SJSA1 (cell line): ENCODE measurements at regions not wholly inside any gene's neighbourhood (a gene's known extent, or its start where the extent isn't known, plus 50 kb on each side); places are given as distances from the start of the nearest gene placed in this dataset.
"Not testable (repeated sequence)": the region's sequence is repeated elsewhere in the genome, so short reads cannot be mapped to it uniquely, and the experiment has no call there.

ENCODE experiments used
- DNase-seq, 2 experiments: peaks; one replicate each; pipeline ENCODE4 v3.0.0-alpha.2; 2015 to 2020; ENCODE audit warnings: low spot score in 2 of 2, low read depth in 1 of 2
- H3K27ac ChIP-seq: fragments of 250-450 bp; sonication (Bioruptor Pico); 2 replicates; pipeline ENCODE4 v1.5.1; 2020; ENCODE audit warnings: mild to moderate bottlenecking, moderate library complexity
- H3K27me3 ChIP-seq: fragments of 250-450 bp; sonication (Bioruptor Pico); replicated peaks from 2 replicates; pipeline ENCODE4 v1.5.1; 2020; ENCODE audit warnings: mild to moderate bottlenecking, moderate library complexity
- H3K36me3 ChIP-seq: fragments of 250-450 bp; sonication (Bioruptor Pico); 2 replicates; pipeline ENCODE4 v1.5.1; 2020; ENCODE audit warnings: mild to moderate bottlenecking
- H3K4me1 ChIP-seq: fragments of 250-450 bp; sonication (Bioruptor Pico); replicated peaks from 2 replicates; pipeline ENCODE4 v1.6.1; 2021; ENCODE audit warnings: mild to moderate bottlenecking
- H3K4me3 ChIP-seq: fragments of 250-450 bp; sonication (Bioruptor Pico); 2 replicates; pipeline ENCODE4 v1.5.1; 2020; ENCODE audit warnings: mild to moderate bottlenecking
- H3K9me3 ChIP-seq: fragments of 250-450 bp; sonication (Bioruptor Pico); replicated peaks from 2 replicates; pipeline ENCODE4 v1.5.1; 2020; ENCODE audit warnings: mild to moderate bottlenecking

GRCh38 chr20:50329981-50330503 is 139.4 kb downstream of the CEBPB start:
- Histone ChIP-seq H3K9me3 (no peaks in the 10 kb centered on the region), H3K27me3 (no peaks in the 10 kb centered on the region), H3K27ac (no peak overlapping the region), H3K36me3 (no peaks in the 10 kb centered on the region), H3K4me3 (no peak overlapping the region), H3K4me1 (peaks cover 21% of the 10 kb centered on the region)
- DNase-seq = no peak

GRCh38 chr20:50330504-50331313 is 140.1 kb downstream of the CEBPB start:
- Histone ChIP-seq H3K27ac (no peak overlapping the region), H3K27me3 (no peaks in the 10 kb centered on the region), H3K4me3 (no peak overlapping the region), H3K4me1 (peaks cover 21% of the 10 kb centered on the region), H3K9me3 (no peaks in the 10 kb centered on the region), H3K36me3 (no peaks in the 10 kb centered on the region)
- no peak for DNase-seq

- no peak overlapping the region for H3K4me3 ChIP-seq
- no peak for DNase-seq
- H3K4me1 ChIP-seq = peaks cover 12% of the 10 kb centered on the region
- H3K9me3 ChIP-seq = no peaks in the 10 kb centered on the region
- no peaks in the 10 kb centered on the region for H3K27me3 ChIP-seq
- H3K36me3 ChIP-seq = no peaks in the 10 kb centered on the region
- no peak overlapping the region for H3K27ac ChIP-seq
Observed at GRCh38 chr20:50331469-50332363, 141.1 kb downstream of the CEBPB start.

- peaks cover 11% of the 10 kb centered on the region for H3K4me1 ChIP-seq
- no peak for DNase-seq
- no peaks in the 10 kb centered on the region for H3K9me3 ChIP-seq
- no peaks in the 10 kb centered on the region for H3K27me3 ChIP-seq
- no peaks in the 10 kb centered on the region for H3K36me3 ChIP-seq
- no peak overlapping the region for H3K27ac ChIP-seq
- H3K4me3 ChIP-seq = no peak overlapping the region
Observed at GRCh38 chr20:50332491-50332980, 141.9 kb downstream of the CEBPB start.

- Histone ChIP-seq H3K36me3 (no peaks in the 10 kb centered on the region), H3K9me3 (no peaks in the 10 kb centered on the region), H3K4me1 (peaks cover 11% of the 10 kb centered on the region), H3K4me3 (no peak overlapping the region), H3K27ac (no peak overlapping the region), H3K27me3 (no peaks in the 10 kb centered on the region)
- no peak for DNase-seq
Observed at GRCh38 chr20:50333131-50333670, 142.6 kb downstream of the CEBPB start.

- DNase-seq = peak; percentile 58 to 75
- no peaks in the 10 kb centered on the region for H3K9me3 ChIP-seq
- peaks cover 16% of the 10 kb centered on the region for H3K4me1 ChIP-seq
- H3K27ac ChIP-seq = no peak overlapping the region
- no peak overlapping the region for H3K4me3 ChIP-seq
- H3K36me3 ChIP-seq = no peaks in the 10 kb centered on the region
- H3K27me3 ChIP-seq = no peaks in the 10 kb centered on the region
Observed at GRCh38 chr20:50333812-50334211, 143.2 kb downstream of the CEBPB start.

- peaks cover 23% of the 10 kb centered on the region for H3K4me1 ChIP-seq
- H3K27me3 ChIP-seq, H3K27ac ChIP-seq, DNase-seq, H3K36me3 ChIP-seq, H3K9me3 ChIP-seq, H3K4me3 ChIP-seq: not testable (repeated sequence)
Observed at GRCh38 chr20:50334512-50334911, 143.9 kb downstream of the CEBPB start.

- no peaks in the 10 kb centered on the region for H3K9me3 ChIP-seq
- no peaks in the 10 kb centered on the region for H3K36me3 ChIP-seq
- no peak overlapping the region for H3K4me3 ChIP-seq
- peaks cover 27% of the 10 kb centered on the region for H3K4me1 ChIP-seq
- DNase-seq = no peak
- no peaks in the 10 kb centered on the region for H3K27me3 ChIP-seq
- no peak overlapping the region for H3K27ac ChIP-seq
Observed at GRCh38 chr20:50335105-50335504, 144.5 kb downstream of the CEBPB start.

- H3K4me3 ChIP-seq = no peak overlapping the region
- H3K27me3 ChIP-seq = no peaks in the 10 kb centered on the region
- H3K4me1 ChIP-seq = peaks cover 27% of the 10 kb centered on the region
- no peak overlapping the region for H3K27ac ChIP-seq
- no peak for DNase-seq
- no peaks in the 10 kb centered on the region for H3K9me3 ChIP-seq
- H3K36me3 ChIP-seq = no peaks in the 10 kb centered on the region
Observed at GRCh38 chr20:50335866-50336265, 145.2 kb downstream of the CEBPB start.

GRCh38 chr20:50336661-50337060 is 146.0 kb downstream of the CEBPB start:
- Histone ChIP-seq H3K4me1 (peaks cover 27% of the 10 kb centered on the region), H3K27ac (no peak overlapping the region), H3K36me3 (no peaks in the 10 kb centered on the region), H3K4me3 (no peak overlapping the region), H3K9me3 (no peaks in the 10 kb centered on the region), H3K27me3 (no peaks in the 10 kb centered on the region)
- DNase-seq = no peak

GRCh38 chr20:50337521-50338466 is 147.2 kb downstream of the CEBPB start:
- DNase-seq = no peak
- H3K27ac ChIP-seq = no peak overlapping the region
- H3K27me3 ChIP-seq = no peaks in the 10 kb centered on the region
- peaks cover 27% of the 10 kb centered on the region for H3K4me1 ChIP-seq
- no peaks in the 10 kb centered on the region for H3K36me3 ChIP-seq
- H3K4me3 ChIP-seq = no peak overlapping the region
- no peaks in the 10 kb centered on the region for H3K9me3 ChIP-seq

GRCh38 chr20:50338479-50339391 is 148.1 kb downstream of the CEBPB start:
- Histone ChIP-seq H3K36me3 (no peaks in the 10 kb centered on the region), H3K4me1 (peaks cover 22% of the 10 kb centered on the region), H3K4me3 (no peak overlapping the region), H3K27me3 (no peaks in the 10 kb centered on the region), H3K9me3 (no peaks in the 10 kb centered on the region), H3K27ac (peak overlapping the region; percentile 53)
- no peak for DNase-seq
